NCI-H1092 (cell line): ENCODE measurements at regions not wholly inside any gene's neighbourhood (a gene's known extent, or its start where the extent isn't known, plus 50 kb on each side); places are given as distances from the start of the nearest gene placed in this dataset.
"Not testable (repeated sequence)": the region's sequence is repeated elsewhere in the genome, so short reads cannot be mapped to it uniquely, and the experiment has no call there.

Source experiments
- DNase-seq: peaks from one replicate; lab custom pipeline; 2025; lab: John Stamatoyannopoulos, UW

DNA sequence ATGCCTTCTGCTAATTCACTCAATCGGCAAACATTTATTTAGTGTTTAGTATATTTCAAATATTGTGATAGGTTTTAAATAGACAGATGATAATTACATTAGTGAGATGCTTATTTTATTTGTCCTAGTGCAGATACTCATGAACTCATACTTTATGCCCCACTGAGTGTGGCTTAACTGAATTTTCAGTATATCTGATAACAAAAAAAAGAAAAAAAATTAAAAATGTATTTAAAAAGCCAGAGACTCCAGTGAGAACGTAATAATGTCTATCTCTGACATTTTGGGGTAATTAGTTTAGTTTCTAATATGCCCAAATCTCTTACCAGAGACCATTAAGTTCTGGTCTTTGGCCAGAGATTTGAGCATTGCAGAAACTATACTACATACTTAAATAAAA lies 332.6 kb upstream of the CHORDC1 start:
- DNase-seq, result no peak

DNA sequence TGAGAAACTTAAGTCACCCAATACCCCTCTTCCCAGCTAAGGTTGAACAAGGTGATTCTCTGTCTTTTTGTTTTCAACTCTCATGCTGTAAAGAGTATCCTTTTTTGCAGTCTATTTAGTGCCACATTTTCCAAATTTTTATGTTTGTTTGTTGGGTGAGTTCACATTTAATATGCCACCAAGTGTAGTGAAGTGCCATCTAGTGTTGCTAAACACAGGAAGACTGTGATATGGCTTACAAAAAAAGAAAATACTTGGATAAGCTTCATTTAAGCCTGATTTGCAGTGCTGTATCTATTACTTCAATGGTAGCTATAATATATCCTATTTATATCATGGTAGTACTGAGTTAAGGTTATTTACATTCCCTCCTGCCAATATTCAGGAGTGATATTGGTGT lies 319.2 kb upstream of the CHORDC1 start:
- no peak for DNase-seq

DNA sequence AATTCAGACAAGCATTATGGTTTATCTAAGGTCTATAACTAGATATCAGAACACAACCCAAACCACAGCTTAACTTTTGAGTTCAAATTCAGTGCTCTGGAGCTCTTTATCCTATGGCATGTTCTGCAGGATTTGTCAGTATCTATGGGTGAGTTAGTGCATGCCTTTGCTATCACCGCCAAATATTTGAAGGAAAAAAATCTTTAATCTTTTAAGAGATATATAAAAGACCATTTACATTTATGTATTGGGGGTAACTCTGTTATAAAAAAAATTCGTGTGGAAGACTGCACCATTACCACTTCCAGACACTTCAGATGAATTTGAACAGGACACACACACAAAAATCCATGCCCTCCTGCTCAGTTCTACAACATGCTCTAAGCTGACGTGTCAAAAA lies 313.5 kb upstream of the CHORDC1 start:
- DNase-seq, result no peak

DNA sequence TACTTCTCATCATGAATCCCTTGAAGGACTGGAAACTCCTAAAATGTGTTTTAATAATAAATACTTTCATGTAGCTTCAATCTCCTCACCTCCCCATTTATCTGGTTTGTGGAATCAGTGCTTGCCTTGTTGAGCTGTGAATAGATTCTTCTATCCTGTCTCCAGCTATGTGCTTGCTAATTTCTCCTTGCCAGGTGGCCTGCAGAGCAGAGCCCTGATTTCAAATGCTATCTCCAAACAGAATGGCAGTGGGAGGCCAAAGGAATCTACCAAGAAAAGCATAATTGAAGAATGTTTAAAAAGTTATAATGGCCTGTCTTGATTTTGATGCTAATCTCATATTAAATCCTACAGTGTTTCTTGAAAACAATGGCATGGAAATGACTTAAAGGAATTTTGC lies 309.3 kb upstream of the CHORDC1 start:
- DNase-seq, result no peak

DNA sequence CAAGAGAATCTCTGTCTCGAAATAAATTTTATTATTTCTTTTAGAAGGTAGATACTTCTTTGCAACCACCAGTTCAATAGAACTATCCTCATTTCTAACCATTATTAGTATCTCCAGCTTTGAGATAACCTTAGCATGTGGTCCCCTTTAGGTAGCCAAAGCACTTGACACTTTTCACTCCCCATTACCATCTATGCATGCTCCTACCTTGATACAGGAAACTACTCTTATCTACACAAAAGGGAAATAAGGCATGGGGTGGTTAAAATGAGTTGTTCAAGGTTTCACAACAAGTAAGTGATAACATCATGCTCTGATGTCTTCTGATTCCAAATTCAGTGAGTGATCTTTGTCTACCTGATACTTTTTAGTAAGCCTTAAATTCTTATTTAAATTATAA lies 308.2 kb upstream of the CHORDC1 start:
- DNase-seq, result no peak

DNA sequence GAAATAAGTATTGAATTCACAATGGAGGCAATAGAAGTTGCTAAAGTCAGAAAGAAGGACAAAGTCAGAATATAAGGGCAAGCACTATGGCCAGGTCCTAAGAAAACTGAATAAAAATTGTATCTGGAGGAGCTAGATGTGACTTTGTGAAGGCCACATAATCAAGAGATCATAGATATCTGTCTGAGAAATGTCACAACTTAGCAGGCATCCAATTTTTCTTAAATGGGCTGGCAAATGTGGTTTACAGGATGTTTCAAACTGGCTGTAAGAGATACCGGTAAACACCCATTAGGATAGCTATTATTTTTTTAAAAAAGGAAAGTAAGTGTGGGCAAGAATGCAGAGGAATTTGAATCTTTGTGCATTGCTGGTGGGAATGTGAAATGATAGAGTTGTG lies 303.1 kb upstream of the CHORDC1 start:
- no peak for DNase-seq

DNA sequence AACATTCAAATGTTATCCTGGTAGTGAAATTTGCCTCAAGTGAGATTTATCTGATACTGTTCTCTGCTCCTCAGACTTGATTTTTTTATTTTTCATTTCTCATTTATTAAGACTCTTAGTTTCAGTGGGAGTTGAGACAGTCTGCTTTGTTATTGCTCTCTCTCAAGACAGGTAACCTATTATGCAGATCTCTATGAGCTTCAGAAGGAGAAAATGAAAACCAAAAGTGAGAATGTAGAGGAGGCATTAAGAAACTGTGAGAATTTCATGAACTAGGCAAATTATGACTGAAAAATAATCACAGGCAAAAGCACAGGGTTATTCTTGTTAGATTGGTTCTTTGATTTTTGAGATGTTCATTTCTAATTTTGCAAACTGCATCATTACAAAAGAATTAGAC lies 290.0 kb upstream of the CHORDC1 start:
- DNase-seq, result no peak

DNA sequence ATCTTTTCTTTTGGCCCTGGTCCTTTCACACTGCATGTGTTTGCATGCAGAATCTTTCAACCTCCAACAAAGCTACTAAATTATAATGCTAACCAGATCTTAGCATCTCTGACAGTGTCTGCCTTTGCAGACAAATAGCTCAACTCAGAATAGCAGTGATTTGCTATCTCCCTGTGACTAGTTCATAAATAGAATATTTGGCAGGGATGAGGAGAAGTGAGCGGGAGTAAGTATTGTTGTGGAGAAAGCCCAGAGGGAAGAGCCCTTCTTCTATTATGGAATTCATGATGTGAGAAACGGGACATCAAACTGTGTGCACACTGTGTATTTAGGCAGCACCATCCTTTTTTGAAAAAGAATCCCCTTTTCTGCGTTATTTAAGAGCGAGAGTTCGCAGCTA lies 288.0 kb upstream of the CHORDC1 start:
- DNase-seq, result no peak

DNA sequence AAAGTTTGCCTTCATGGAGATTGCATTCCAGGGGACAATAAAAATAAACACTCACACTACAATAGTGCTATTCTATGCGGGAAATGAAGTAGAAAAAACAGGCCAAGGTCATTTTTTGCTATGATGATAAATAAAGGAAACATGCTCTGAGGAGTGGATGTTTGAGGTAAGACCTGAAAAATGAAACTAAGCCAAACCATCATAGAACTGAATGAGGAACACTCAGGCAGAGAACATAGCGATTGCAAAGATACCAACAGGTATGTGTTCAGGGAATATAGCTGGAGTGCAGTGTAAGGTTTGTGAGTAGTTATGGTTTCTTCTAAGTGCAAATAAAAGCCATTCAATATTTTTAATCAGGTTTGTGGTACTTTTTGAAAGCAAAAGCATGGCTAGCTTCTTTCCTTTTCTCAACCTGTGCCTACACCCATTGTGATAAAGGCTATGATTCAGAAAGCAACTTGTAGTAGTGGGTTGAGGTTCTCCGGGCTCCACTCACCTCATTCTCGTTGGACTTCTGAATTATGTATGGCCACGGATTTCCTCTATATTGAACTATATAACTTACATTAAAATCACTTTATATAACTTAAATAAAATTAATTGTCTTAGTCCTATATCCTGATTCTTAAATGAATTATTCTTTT lies 278.2 kb upstream of the CHORDC1 start:
- DNase-seq, result no peak

DNA sequence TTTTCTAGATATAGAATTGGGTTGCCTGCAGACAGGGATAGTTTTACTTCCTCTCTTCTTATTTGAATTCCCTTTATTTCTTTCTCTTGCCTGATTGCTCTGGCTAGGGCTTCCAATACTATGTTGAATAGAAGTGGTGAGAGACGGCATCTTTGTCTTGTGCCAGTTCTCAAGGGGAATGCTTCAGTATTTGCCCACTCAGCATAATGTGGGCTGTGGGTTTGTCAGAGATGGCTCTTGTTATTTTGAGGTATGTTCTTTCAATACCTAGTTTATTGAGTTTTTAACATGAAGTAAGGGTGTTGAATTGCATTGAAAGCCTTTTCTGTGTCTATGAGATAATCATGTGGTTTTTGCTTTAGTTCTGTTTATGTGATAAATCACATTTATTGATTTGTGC lies 273.9 kb upstream of the CHORDC1 start:
- no peak for DNase-seq

DNA sequence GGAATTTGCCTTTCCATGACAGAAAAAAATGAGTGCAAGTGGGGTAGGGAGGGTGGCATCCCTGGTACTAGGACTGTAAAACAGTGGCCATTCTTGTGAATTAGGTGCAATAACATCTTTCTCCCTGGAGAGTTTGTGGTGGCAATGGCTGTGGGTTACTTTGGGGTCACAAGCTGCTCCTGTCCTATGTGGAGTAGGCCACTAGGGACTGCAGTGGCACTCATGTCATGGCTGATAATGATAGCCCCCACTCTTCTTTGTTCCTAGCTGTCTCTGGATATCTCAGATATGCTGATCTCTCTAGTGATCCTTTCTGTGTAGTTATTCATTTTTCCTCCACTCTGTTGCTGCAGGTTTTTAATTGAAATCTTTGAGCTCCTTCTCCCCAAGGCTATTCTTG lies 270.5 kb upstream of the CHORDC1 start:
- DNase-seq, result no peak

DNA sequence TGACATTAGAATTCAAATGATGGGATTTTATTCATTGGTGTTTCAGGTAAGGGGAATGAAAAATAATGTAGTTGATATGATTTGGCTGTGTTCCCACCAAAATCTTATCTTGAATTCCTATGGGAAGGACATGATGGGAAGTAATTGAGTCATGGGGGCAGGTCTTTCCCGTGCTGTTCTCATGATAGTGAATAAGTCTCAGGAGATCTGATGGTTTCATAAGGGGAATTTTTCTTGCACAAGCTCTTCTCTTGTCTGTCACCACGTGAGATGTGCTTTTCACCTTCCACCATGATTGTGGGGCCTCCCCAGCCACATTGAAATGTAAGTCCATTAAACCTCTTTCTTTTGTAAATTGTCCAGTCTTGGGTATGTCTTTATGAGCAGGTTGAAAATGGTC lies 268.6 kb upstream of the CHORDC1 start:
- no peak for DNase-seq

DNA sequence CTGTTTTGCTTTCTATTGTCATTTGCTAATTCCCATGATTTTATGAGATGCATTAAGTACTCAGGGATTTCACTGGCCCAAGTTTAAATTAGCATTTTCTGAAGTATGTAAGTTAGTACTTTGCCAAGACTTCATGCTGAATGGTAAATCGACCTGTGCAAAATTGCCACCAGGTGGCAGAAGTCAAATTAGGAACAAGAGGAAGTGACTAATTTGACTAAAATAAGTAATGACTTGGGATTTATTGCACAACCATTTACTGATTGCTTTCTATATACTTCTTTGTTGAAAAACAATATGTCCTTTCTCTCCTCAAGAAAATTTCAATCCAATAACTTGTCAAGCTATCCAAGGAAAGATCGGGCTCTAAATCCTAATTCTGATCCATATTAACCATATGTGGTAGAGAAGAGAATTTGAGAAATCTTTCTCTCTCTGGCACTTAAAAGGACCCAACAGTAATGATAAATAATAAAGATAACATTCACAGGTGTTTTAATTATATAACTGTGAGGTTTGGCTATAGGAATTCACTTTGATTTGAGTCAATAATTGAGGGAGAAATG lies 253.7 kb upstream of the CHORDC1 start:
- DNase-seq, result no peak

DNA sequence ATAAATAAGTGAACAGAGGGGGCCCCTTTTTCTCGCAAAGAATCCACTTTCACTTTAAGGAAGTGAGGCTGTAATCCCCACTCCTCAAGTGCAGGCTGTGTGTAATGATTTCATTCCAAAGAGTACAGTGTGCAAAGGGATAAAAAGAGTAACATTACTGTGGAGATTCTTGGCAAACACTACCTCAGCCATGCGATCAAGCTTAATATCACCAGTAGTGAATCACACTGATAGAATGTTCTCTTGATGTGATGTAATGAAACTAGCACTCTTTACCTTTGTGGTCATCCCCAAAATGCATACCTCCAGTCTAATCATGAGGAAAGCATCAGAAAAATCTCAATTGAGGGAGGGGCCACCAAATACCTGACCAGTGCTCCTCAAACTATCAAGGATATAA lies 246.1 kb upstream of the CHORDC1 start:
- DNase-seq, result no peak

DNA sequence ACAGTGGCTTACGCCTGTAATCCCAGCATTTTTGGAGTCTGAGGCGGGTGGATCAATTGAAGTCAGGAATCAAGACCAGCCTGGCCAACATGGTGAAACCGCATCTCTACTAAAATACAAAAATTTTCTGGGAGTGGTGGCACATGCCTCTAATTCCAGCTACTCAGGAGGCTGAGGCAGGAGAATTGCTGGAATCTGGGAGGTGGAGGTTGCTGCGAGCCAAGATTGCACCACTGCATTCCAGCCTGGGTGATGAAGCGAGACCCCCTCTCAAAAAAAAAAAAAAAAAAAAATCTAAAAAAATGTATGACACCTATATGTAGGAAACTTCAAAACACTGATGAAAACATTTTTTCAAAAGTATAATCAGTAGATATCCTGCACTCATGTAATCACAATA lies 242.7 kb upstream of the CHORDC1 start:
- DNase-seq, result no peak

DNA sequence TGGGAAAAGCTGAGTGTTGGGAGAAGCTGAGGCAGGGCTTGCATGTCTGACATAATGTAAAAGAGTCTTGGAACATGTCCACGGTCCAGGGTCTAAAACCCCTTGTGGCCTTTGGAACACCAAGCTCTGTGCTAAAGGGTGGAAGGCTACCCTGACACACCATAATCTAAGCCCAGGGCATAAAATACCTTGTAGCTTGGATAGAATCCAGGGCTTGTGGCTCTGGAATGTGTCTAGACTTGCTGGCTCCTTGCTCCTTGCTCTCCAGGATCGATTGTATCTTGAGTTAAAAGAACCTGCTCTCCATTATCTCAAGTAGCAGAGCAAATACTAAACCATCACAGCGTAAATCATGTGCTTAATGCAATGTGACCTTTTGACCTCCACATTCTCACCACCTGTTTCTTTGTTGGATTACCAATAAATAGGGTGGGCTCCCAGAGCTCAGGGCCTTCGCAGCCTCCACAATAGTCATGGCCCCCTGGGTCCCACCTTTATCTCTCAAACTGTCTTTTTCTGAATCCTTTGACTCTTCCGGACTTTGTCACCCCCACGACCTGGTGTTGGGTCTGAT lies 232.6 kb upstream of the CHORDC1 start:
- DNase-seq, result not testable (repeated sequence)

DNA sequence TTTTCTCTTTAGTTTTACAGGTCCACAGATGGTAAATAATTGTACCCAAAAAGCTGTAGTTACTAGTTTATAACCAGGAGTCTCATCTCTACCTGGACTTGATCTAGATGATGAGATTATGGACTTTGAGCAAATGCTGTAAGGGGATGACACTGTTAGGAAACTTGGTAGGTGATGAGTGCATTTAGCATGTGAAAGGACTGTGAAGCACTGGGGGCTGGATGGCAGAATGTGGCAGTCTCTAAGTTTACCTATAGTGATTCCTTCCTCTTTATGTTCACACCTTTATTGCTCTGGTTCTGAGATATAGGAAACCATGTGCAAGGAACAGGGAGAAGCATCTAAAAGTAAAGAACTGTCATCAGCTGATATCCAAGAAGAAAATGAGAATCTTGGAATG lies 230.7 kb upstream of the CHORDC1 start:
- no peak for DNase-seq

DNA sequence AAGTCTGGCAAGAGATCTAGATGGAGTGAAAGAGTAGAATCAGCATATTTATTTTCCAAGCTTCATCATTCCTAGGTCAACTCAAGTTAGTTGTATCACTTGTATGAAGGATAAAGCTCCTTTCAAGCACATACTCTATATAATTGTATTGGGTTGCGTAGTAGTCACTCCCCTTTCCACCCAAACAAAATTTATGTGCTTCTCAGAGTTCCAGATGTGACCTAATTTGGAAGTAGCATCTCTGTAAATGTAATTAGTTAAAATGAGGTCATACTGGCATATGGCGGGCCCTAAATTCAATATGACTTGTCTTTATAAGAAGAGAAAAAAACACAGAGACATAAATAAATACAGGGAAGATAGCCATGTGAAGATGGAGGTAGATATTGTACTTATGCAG lies 226.8 kb upstream of the CHORDC1 start:
- no peak for DNase-seq

DNA sequence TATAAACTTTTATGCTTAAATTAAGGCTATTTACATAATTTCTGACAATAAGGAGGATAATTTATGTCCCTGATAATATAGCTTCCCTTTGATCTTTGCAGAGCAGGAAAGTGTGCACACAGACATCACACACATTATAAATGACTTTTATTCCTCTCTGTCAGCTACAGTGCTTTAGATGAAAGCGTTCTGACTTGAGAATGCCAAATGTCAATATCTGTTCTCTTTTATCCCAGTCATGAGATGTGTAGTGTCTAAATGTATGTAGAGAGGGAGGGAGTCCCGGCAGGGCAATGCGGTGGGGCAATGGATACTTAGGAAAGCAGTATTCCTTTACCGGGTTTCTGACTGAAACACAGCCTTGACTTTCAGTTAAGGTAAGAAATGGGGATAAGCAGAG lies 225.4 kb upstream of the CHORDC1 start:
- DNase-seq, result no peak

DNA sequence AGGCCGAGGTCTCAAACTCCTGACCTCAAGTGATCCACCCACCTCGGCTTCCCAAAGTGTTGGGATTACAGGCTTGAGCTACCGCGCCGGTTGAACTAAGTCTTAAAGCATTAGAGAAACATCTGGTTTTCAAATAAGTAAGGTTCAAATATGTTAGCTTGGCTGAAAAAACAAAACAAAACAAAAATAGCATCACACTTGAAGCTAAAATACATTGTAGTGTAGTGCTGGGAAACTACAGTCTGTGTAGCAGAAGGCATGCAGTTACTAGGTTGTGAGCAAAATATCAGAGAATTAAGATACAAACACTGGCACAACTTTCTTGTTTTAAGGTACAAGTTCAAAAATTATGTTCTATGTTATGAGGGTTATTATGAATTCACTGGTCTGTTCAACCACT lies 224.8 kb upstream of the CHORDC1 start:
- DNase-seq, result no peak

DNA sequence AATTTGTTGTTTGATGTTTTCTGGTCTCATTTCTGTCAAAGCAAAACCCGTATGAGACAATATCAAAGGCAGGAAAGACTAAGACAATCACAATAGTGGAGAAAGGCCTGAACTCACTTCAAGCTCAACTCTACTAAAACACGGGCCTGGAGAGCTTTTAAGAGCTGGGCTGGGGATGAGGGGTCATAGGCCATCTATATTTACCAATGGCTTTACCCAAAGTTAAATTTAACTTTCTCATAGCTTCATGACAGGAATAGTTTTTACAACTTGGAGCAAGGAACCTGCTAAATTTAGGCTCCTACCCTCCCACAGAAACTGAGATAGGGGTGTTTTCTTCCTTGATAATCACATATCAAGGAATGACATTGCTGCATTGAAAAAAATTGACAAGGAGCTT lies 223.4 kb upstream of the CHORDC1 start:
- DNase-seq, result no peak

DNA sequence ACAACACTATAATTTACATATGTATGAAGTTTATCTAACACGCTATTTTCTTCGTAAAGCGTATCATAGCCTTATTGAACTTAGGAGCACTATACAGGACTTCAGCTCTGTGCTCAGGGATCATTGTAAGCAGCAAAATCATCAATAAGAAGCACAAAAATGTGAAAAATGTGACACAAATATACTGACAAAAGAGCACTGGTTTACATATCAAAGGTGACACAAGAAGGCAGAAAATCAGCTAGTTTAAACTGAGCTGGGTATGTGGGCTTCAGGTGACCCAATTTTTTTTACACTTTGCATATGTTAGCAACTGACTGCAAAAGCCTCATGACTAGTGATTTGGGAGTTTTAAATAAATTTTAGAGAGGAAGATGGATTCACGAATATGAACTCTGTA lies 215.2 kb upstream of the CHORDC1 start:
- DNase-seq, result no peak

DNA sequence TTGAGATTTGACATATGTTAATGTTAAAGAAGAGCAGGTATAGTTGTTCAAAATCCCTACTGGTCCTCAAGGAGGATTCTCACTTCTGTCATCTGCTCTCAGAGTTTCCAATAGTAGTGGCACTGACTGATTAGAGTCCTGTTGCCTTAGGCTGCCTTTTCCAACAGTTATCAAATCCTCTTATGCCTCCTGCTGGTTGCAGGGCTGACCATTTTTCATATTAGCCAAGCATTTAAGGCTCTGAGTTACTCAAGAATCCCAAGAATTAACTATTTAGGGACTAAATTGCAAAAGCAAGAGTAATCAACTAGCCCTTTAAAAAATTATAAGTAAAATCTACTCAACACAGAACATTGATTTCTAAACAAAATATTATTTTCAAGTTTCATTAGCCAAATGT lies 212.0 kb upstream of the CHORDC1 start:
- DNase-seq, result no peak

DNA sequence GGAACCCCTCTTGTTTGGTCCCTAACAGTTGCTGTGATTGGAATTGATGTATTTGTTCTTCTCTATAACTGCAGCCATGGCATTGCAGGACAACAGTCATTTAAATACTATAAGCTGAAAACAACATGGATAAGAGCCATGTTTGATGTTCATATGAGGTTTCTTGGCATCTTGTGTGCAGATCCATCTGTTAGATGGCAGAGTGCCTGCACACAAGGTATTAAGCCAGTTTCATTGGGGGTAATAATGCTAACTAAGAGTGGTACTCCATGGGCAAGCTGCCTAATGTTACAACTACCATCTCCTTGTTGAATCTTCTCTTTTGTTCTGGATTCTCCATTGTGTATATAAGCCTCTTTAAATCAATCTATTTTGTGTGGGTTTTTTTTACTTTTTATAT lies 206.0 kb upstream of the CHORDC1 start:
- no peak for DNase-seq
